HG02642 (cell line): ENCODE measurements at regions not wholly inside any gene's neighbourhood (a gene's known extent, or its start where the extent isn't known, plus 50 kb on each side); places are given as distances from the start of the nearest gene placed in this dataset.

ENCODE experiments used
- ATAC-seq: cut with Tn5 transposase; IDR thresholded peaks from one replicate; pipeline ENCODE4 v1.9.1; 2021; ENCODE audit warnings: mild to moderate bottlenecking; ENCODE audit not compliant: unreplicated experiment, poor library complexity

DNA sequence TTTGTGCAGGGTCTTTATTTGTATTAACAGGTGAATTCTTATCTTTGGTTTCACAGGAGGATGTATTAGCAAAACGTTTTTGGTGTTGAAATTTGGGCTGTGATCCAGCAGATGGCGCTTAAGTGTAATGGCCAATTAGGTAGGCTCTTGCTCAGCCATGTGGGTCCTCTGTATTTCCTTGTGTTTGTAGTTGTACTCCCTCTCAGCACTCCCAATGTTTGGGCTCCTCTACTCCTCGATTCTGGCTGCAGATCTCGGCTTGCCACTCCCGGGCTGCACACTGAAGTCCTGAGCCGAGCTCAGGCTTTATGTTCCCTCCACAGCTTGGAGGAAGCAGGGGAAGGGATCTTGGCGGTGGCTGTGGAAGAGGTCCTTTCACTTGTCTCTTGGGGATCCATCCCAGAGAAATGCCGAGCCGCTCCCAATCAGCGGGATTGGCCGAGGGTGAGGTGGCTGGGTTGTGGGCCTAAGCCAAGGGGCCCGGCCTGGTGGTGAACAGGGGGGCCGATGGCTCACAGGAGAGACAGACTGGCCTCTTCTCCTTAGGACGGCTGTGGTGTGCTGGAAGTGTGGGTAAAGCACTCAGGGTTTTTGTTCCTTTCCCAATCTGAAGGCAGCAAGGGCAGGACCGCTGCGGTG lies 133.7 kb downstream of the AEBP2 start:
- ATAC-seq, result peak; percentile 74

DNA sequence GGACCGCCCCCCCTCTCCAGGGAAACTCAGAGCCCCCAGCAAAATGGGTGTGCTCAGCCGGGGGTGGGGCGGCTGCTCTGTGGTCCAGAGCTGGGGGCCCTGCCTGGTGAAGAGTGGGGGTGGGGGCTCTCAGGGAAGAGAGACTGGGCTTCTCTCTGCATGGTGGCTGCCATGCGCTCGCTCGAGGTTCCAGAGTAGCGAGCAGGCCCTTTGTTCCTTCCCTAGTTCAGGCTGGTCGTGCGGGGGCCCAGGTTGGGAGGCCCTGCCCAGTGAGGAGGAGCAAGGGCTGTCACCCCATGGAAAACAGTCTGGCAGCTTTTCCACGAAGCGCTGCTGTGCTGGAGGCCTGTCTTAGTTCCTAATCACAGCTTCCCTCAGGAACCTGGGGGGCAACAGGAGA lies 134.6 kb downstream of the AEBP2 start:
- ATAC-seq, result no peak

DNA sequence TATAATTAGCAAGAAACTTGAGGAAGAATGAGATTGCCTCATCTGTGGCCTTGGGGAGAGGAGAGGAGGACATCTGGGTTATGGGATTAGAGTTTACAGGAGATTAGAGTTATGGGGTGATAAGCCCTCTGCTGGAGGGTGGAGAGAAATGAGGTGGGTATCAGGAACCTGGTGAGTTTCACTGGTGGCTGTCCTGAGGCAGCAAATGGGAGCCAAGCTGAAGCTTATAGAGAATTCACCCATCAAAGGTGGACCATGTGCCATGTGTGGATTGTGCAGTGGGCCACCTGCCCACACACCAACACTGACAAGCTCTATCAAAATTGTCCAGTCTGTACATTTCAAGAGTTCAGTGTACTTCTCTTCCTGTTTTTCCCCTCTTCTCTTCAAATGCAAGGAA lies 135.3 kb downstream of the AEBP2 start:
- ATAC-seq, result no peak

DNA sequence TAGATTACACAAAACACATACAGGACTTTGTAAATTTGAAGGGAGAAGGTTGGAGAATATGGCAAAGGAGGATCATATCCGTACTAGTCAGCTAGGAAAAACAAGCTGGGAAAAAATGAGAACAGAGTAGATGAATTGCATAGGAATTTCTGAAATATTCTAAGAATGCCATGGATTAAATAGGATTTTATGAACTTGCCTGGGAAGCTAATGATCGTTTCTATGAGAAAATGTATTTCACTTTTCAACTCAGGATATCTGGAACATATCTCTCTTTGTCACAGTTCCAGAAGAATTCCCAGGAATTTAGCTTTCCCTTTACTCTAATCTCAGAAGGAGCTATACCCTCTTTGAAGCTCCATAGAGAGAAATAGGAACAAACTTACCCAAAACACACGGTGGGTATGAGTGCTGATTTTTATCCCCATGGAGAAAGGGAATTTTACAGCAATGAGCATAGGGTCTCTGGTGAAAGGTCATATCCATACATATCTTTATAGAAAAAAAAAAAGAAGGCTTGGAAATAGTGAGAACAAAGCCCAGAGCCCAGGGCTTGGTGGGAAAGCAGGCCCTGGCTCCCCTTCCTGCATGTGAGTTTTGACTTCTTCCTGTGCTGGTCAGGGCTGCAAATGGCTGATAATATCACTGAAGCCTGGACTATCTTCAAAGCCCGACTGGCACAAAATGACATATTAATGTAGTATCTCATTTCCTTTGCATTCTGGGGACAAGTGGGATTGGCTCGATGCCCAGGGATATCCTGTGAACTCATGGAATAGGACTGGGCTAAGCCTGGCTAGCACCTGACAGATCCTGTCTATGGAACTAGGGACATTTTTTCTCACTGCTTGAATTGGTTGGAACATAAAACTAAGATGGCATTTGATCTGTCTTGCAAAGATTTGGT lies 136.3 kb downstream of the AEBP2 start:
- no peak for ATAC-seq

DNA sequence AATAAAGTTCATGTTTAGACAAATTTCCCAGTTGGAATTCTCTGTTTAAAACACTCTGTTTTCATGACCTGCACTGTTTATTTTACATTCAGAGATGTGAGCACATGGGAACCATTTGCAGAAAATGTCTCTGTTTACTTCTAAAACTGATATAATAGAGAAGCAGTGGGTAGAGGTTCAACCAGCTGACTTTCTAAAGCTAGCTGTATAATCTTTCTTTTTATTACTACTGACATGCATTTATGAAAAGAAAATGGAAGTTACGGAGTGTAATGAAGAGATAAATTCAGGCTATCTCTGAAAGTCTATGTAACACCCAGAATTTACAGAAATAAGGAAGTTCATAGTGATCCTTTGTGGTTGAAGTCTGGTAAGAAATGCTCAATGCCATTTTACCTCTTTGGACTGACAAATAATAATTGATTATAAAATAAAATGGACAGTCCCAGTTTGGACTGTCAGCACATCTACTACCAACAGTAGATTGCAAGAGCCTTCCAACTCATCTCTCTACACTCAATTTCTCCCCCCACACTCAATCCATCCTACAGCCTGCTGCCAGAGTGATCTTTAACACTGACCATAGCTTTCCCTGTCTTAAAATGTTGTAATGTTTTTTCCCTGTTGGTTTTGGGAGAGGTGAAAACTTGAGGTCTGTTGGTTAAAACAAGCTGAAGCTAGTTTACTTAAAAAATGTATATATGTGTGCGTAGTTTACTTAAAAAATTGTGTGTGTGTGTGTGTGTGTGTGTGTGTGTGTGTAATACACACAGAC lies 137.4 kb downstream of the AEBP2 start:
- no peak for ATAC-seq

DNA sequence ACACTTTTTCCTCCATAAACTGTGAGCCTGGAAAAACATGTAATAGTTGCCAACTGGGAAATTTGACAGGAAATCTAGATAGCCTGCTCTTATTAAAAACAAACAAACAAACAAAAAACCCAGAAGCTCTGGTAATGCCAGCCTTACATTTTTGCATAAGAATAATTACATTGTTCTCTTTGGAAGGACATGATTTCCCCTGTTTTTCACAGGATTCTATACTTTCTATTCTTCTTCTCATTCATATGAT lies 137.9 kb downstream of the AEBP2 start:
- no peak for ATAC-seq

DNA sequence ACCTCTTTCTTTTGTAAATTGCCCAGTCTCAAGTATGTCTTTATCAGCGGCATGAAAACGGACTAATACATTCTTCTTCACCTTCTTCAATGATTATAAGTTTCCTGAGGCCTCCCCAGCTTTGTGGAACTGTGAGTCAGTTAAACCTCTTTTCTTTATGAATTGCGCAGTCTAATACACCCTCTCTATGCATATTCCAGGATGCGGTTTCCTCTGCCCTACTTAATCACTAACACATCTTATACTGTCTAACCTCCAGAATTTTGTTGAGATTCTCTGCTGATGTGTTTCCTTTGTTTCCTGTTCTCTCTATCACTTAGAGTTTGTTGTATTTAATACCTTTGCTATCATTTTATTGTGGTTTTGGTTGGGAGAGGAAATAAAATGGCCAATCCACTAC lies 145.4 kb downstream of the AEBP2 start:
- no peak for ATAC-seq

DNA sequence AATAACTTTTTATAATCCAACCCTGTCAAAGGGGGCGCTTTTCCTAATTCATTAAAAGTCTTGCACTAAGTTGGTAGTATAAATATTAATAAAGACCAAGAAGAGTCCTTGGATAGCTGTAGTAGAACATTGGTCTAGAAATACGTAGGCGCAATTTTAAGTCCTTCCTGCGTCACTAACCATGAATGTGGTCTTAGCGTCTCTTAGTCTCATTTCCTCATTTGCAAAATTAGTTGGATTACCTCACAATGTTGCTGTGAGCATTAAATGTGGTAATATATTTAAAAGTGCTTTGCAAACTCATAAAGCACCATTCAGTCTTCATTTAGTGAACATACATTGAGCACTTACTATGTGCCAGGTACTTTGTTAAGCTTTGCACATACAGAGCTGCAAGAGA lies 149.7 kb downstream of the AEBP2 start:
- ATAC-seq, result no peak

DNA sequence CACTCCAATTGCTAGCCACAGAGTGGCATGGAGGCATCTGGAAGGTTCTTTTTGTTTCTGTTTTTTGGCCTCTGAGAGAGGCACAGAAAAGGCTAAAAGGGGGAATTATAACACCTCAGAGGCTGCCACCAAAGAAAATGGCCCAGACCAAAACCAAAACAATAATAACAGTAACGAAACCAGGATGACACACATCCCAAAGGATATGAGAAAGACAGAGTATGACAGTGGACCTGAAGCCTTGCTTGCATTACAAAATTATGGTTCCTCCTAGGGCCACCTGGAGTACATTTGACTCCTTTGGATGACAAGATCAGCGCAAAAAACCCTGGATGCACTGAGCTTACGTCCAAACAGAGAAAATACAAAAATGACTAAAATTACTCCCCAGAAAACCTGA lies 152.7 kb downstream of the AEBP2 start:
- ATAC-seq, result no peak

DNA sequence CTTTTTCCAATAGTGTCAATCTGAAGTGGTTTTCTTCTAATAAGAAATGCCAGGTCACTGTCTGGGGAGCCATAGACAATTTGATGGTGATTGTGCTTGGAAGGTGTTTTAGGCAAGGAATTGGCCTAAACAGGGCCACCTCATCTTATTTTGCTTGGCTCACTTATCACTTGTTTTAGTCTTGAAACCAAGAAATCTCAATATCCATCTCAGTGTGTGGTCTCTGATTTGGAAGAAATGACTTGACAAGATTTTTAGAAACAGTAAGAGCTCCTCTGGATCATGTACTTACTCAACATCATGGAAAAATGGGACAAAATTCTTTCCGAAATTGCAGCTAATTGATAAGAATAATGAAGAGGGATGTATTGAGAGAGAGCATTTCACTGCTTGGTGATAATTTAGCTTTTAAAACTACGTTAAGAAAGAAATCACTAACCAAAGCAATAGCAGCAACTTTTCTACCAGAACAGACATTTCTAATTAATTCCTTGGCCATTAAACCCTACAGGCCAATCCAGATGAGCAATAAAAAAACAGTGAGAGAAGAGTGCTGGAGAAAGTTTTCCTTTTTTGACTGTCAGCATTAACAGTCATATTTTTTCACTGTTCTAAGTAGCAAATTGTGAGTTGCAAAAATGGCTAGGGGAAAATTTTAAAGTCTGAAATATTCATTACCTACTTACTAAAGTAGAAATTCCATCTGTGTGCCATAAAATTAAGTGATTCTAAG lies 157.3 kb downstream of the AEBP2 start:
- ATAC-seq, result no peak

DNA sequence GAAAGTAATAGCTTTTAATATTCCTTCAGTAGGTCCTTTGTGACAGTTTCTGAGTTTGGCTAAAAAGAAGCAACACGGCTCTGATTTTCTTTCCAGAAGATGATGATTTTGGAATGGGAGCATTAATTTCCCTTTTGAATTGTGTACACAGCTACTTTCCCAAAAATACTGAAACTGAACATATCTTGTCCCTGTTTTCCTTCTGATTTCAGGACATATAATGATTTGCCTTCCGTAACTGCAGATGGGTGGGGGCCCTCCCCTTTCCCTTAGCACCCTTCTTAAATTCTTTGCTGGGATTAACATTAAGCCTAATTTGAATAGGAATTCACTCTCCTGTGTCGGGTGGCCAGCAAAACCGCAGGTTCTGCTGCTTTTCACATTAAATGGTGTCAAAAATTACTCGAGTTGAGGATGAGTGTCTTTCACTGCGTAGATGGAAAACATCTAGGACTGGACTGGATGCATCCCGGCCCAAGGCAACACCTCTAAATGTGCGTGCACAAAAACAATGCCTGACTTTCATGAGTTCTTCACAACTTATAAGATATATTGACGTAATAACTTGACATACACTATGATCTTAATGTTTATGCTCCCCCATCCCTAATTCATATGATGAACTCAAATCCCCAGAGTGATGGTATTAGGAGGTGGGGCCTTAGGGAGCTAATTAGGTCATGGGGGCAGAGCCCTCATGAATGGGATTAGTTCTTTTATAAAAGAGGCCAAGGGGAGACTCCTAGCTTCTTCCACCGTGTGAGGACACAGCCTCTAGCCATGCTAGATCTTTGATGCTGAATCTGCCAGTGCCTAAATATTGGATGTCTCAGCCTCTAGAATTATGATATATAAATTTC lies 158.1 kb downstream of the AEBP2 start:
- no peak for ATAC-seq

DNA sequence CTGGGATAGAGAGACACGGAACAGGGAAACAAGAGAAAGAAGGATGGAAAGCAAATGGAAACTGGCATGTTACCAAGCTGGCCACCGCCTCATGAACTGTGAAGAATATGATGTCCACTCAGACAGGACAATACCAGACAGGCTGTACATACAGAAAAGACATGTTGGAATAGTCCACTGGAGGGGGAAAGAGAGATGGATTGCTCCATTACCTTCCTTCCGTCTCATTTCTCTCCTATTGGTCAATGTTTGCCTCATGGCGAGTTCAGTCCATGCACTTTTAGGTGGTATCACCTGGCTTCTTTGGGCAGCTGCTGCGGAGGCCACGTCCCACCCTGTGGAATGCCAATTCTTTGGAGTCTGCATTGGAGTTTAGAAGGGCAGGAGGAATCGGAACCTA lies 166.4 kb downstream of the AEBP2 start:
- ATAC-seq, result no peak

DNA sequence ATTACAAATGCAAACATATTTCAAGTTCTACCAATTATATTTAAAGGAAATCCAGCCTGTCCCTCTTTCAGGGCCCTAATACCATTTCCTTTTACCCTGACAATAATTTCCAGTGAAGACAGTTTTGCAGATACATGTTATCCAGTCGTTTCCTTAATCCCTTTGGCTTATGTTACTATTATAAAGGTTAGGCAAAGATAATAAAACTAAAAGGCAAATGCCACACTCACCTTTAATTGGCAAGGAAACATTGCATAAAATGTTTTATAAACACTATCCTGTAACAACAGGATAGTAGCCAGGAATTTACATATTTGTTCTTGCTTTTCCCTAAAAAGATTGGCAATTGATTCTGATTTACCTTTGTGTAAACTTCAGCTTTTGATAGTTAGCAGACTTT lies 168.7 kb downstream of the AEBP2 start:
- no peak for ATAC-seq

DNA sequence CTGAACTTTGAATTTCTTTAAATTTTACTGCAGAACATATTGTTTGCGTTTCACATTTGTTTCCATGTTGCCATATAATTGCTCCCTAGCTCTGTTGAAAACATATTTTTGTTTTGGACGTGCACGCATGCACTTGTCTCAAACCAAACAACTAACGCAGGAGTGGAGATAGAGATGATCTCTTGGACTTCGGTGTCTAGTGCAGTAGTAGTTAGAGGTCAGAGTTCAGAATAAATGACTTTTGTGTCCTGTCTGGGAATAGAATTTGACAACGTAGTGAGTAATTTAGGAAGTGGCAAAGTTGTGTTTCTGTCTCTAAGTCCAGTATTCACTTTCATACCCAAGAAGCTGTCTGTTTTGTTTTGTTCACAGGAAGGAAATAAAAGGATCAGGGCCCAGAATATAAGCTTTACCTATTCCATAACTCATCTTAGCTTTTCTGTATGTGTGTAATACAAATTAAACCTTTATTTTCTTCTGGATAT lies 173.8 kb downstream of the AEBP2 start:
- no peak for ATAC-seq

DNA sequence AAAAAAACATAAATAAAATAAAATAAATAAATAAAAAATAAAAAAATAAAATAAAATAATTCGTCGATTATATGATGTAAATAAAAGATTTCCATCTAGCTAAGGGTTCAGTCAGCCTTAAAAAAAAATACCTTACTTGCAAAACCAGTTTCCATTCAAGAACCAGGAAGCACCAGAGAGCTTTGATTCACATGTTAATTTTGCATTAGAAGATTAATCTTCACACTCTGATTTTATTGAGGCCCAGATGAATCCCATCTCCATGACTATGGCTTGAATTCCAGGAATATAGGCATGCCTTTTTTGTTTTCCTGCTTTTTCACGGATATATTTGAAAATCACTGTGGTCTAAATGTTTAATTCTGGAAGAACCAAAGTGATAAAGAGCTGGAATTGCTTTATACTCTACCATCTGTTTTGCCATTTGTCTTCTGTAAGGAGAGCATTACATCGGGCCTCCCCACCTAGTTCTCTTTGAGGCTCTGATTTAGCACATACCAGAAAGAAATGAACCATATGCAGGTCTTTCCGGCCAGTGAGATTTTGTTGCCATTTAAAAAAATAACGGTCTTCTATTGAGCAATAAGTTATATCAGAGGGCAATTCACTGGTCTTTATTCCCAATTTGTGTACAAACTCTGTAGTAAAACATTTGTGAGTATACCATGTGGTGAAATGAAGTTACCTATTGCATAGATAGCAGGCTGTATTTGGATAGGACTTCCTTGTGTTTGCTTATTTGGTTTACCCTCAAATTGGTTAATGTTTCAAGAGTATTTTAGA lies 175.5 kb downstream of the AEBP2 start:
- ATAC-seq, result no peak

DNA sequence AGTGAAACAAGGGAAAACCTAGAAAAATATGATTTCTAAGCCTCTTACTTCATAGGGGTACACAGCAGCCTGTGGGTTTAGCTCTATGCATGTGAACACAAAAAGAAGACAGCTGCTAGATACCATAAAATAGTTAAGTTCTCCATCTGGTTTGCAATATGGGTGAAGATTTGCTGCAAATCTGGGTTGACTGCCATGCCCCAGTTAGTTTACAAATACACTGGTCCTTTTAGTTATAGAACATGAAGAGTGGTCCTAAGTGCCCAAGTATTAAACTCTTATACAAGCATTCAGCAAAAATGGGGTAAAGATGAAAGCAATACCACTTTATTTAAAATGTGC lies 176.1 kb downstream of the AEBP2 start:
- no peak for ATAC-seq

DNA sequence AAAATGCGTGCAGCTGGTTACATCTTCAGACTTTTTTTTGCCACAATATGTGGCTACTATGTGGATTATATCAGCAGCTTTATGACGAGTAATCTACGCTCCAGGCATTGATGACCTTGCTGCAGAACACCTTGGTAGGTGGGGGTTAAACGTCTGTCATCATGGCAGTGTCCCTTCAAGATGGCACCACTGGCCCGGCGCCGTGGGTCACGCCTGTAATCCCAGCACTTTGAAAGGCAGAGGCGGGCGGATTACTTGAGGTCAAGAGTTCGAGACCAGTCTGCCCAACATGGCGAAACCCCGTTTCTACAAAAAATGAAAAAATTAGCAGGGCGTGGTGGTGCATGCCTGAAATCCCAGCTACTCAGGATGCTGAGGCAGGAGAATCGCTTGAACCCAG lies 177.5 kb downstream of the AEBP2 start:
- no peak for ATAC-seq

DNA sequence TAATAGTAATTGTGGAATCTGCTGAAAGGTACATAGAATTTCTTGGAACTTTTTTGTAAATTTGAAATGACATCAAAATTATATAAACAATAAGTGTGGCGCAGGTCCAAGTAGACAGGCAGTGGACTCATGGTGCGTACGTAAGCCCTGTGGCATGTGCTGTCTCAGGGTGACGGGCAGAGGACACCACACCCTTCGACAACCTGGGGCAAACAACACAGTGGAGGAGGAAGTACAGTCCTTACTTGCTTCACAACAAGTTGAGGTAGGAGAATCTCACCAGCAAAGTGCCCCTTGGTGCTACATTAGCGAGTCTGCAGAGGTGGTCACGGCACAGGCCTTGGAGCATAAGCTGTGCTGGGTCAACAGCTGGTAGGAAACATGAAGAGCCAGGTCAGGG lies 180.9 kb downstream of the AEBP2 start:
- ATAC-seq, result no peak

DNA sequence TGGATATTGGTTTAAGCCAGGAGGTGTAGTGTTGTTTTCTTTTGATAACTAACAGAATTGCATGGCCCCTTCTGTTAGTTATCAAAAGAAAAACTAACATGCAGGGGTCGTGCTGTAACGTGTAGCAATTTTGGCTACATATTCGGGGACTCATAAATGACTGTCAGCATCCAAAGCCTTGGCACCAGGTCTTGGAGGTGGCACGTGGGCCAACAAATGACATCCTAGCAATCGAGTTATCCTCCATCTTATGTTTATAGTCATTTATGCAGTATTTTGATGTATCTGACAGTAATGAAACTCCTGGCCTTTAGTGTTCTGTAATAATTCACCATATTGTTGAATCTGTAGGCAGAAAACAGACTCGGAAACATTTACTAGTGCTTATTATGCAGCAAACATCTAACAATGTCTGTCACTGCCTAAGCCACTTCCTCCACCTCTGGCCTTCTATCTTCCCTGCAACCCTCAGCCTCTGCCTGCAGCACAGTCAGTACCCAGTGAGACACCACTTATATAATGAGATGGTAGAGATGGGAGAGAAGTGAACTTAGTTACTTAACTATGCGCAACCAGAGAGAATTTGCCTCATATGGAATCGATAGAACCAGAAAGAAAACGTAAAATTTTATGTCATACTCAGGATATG lies 184.6 kb downstream of the AEBP2 start:
- no peak for ATAC-seq
